ENCODE measurements at regions not wholly inside any gene's neighbourhood (a gene's known extent, or its start where the extent isn't known, plus 50 kb on each side); places are given as distances from the start of the nearest gene placed in this dataset.

- no peak for TF ChIP-seq CTCF (IDR thresholded peaks at IDR 0.05)
- H3K27me3 Mint-ChIP-seq (ENCODE audit: unreplicated experiment): peaks cover 2% of the 10 kb centered on the region
- no peaks in the 10 kb centered on the region for H3K9me3 Mint-ChIP-seq (ENCODE audit: unreplicated experiment)
- no peak overlapping the region for H3K27ac Mint-ChIP-seq (ENCODE audit: unreplicated experiment)
- H3K36me3 Mint-ChIP-seq (ENCODE audit: unreplicated experiment): no peaks in the 10 kb centered on the region
- no peak for DNase-seq (ENCODE audit: extremely low spot score, unreplicated experiment)
- H3K4me3 Mint-ChIP-seq (ENCODE audit: unreplicated experiment): no peak overlapping the region
- H3K4me1 Mint-ChIP-seq (ENCODE audit: unreplicated experiment): peaks cover 2% of the 10 kb centered on the region
Measured at GRCh38 chr4:28784188-28784587, 1923.5 kb downstream of the STIM2 start.

GRCh38 chr4:28787947-28788346 lies 1927.3 kb downstream of the STIM2 start:
- Mint-ChIP-seq H3K27me3 (ENCODE audit: unreplicated experiment) (no peaks in the 10 kb centered on the region), H3K4me1 (ENCODE audit: unreplicated experiment) (peaks cover 2% of the 10 kb centered on the region), H3K9me3 (ENCODE audit: unreplicated experiment) (no peaks in the 10 kb centered on the region), H3K4me3 (ENCODE audit: unreplicated experiment) (no peak overlapping the region), H3K27ac (ENCODE audit: unreplicated experiment) (no peak overlapping the region), H3K36me3 (ENCODE audit: unreplicated experiment) (no peaks in the 10 kb centered on the region)
- TF ChIP-seq CTCF (IDR thresholded peaks at IDR 0.05): no peak
- no peak for DNase-seq (ENCODE audit: extremely low spot score, unreplicated experiment)

- Mint-ChIP-seq H3K27me3 (ENCODE audit: unreplicated experiment) (no peaks in the 10 kb centered on the region), H3K9me3 (ENCODE audit: unreplicated experiment) (no peaks in the 10 kb centered on the region)
- DNase-seq (ENCODE audit: extremely low spot score, unreplicated experiment): no peak
Measured at GRCh38 chr4:28788929-28789490, 1928.4 kb downstream of the STIM2 start.

GRCh38 chr4:28792917-28793597 lies 1927.1 kb upstream of the PCDH7 start:
- no peak for TF ChIP-seq CTCF (IDR thresholded peaks at IDR 0.05)
- no peak overlapping the region for H3K27ac Mint-ChIP-seq (ENCODE audit: unreplicated experiment)
- no peaks in the 10 kb centered on the region for H3K36me3 Mint-ChIP-seq (ENCODE audit: unreplicated experiment)
- H3K27me3 Mint-ChIP-seq (ENCODE audit: unreplicated experiment): no peaks in the 10 kb centered on the region
- H3K4me1 Mint-ChIP-seq (ENCODE audit: unreplicated experiment): peaks cover 6% of the 10 kb centered on the region
- H3K9me3 Mint-ChIP-seq (ENCODE audit: unreplicated experiment): no peaks in the 10 kb centered on the region
- DNase-seq (ENCODE audit: extremely low spot score, unreplicated experiment): no peak
- H3K4me3 Mint-ChIP-seq (ENCODE audit: unreplicated experiment): no peak overlapping the region

More at GRCh38 chr4:28788929-28789490, 1928.4 kb downstream of the STIM2 start:
- no peak for TF ChIP-seq CTCF (IDR thresholded peaks at IDR 0.05)
- Mint-ChIP-seq H3K4me3 (ENCODE audit: unreplicated experiment) (no peak overlapping the region), H3K27ac (ENCODE audit: unreplicated experiment) (no peak overlapping the region), H3K4me1 (ENCODE audit: unreplicated experiment) (no peaks in the 10 kb centered on the region), H3K36me3 (ENCODE audit: unreplicated experiment) (no peaks in the 10 kb centered on the region)

- DNase-seq (ENCODE audit: extremely low spot score, unreplicated experiment): no peak
- Mint-ChIP-seq H3K4me1 (ENCODE audit: unreplicated experiment) (peaks cover 6% of the 10 kb centered on the region), H3K36me3 (ENCODE audit: unreplicated experiment) (no peaks in the 10 kb centered on the region), H3K9me3 (ENCODE audit: unreplicated experiment) (no peaks in the 10 kb centered on the region), H3K27me3 (ENCODE audit: unreplicated experiment) (peaks cover 2% of the 10 kb centered on the region), H3K4me3 (ENCODE audit: unreplicated experiment) (no peak overlapping the region), H3K27ac (ENCODE audit: unreplicated experiment) (no peak overlapping the region)
- TF ChIP-seq CTCF (IDR thresholded peaks at IDR 0.05): no peak
Measured at GRCh38 chr4:28799696-28800095, 1920.5 kb upstream of the PCDH7 start.

Data from osteocyte (in vitro differentiated cells).